ENCODE measurements at regions not wholly inside any gene's neighbourhood (a gene's known extent, or its start where the extent isn't known, plus 50 kb on each side); places are given as distances from the start of the nearest gene placed in this dataset.
"Not testable (repeated sequence)": the region's sequence is repeated elsewhere in the genome, so short reads cannot be mapped to it uniquely, and the experiment has no call there.

GRCh38 chr4:63226229-63226628 is 1183.0 kb downstream of the TECRL start:
- H3K27me3 ChIP-seq (ENCODE audit: low read depth, low read length), result no peaks in the 10 kb centered on the region
- H3K36me3 ChIP-seq (ENCODE audit: control insufficient read depth in 1 of 2, insufficient read depth in 2 of 2, low read length in 2 of 2), result no peaks in the 10 kb centered on the region
- H3K9me3 ChIP-seq (ENCODE audit: control insufficient read depth in 1 of 2, low read length in 2 of 2), result peaks cover 0 to 6% of the 10 kb centered on the region in 2 donors
- no peak overlapping the region for H3K27ac ChIP-seq (ENCODE audit: low read length)
- no peak overlapping the region for H3K4me3 ChIP-seq (ENCODE audit: low read depth in 1 of 2, low read length in 2 of 2)
- H3K4me1 ChIP-seq (ENCODE audit: control insufficient read depth in 1 of 2, insufficient read depth in 2 of 2, low read length in 2 of 2), result no peaks in the 10 kb centered on the region

DNA sequence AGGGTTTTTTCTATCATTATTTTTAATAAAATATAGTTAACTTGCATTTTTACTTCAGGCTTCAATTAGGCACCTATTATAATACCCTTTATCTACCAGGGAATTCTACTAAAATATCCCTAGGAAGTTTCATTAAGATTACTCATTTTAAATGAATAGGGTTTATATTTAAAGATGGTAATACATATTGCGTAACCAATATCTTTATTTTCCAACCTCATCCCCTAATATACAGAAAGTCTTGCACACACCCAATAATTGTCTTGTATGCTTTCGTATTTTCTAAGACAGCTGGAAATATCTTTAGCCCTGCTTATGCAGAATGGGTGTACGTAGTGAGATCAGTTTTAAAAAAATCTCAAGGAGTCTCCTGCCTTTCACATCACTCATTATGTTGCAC is 1186.8 kb downstream of the TECRL start:
- H3K27ac ChIP-seq (ENCODE audit: low read length), result no peak overlapping the region

GRCh38 chr4:63221477-63221876 is 1187.8 kb downstream of the TECRL start:
- no peaks in the 10 kb centered on the region for H3K36me3 ChIP-seq (ENCODE audit: control insufficient read depth in 1 of 2, insufficient read depth in 2 of 2, low read length in 2 of 2)
- H3K4me1 ChIP-seq (ENCODE audit: control insufficient read depth in 1 of 2, insufficient read depth in 2 of 2, low read length in 2 of 2), result no peaks in the 10 kb centered on the region
- H3K4me3 ChIP-seq (ENCODE audit: low read depth in 1 of 2, low read length in 2 of 2), result no peak overlapping the region
- no peak overlapping the region for H3K27ac ChIP-seq (ENCODE audit: low read length)
- peaks cover 0 to 3% of the 10 kb centered on the region in 2 donors for H3K9me3 ChIP-seq (ENCODE audit: control insufficient read depth in 1 of 2, low read length in 2 of 2)
- no peaks in the 10 kb centered on the region for H3K27me3 ChIP-seq (ENCODE audit: low read depth, low read length)

More for the DNA sequence above, 1186.8 kb downstream of the TECRL start:
- no peaks in the 10 kb centered on the region for H3K36me3 ChIP-seq (ENCODE audit: control insufficient read depth in 1 of 2, insufficient read depth in 2 of 2, low read length in 2 of 2)
- no peak overlapping the region for H3K4me3 ChIP-seq (ENCODE audit: low read depth in 1 of 2, low read length in 2 of 2)
- peaks cover 0 to 6% of the 10 kb centered on the region in 2 donors for H3K9me3 ChIP-seq (ENCODE audit: control insufficient read depth in 1 of 2, low read length in 2 of 2)
- H3K4me1 ChIP-seq (ENCODE audit: control insufficient read depth in 1 of 2, insufficient read depth in 2 of 2, low read length in 2 of 2), result no peaks in the 10 kb centered on the region
- H3K27me3 ChIP-seq (ENCODE audit: low read depth, low read length), result no peaks in the 10 kb centered on the region

DNA sequence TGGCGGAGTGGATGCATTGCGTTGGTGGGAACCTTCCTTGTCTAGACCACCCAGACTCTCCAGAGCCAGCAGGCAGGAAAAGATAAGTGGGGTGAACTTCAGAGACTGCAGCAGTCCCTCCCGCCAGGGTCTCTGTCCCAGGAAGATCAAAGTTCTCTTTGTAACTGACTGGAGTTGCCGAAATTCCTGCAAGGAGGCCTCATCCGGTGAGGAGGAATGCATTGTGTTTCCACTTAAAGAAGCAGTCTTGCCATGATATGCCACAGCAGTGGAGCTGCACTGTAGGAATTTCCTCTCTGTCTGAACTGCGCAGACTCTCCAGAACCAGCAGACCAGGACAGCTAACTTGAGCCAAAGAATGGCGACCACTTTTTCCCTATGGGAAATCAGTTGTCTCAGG is 1190.4 kb downstream of the TECRL start:
- H3K27me3 ChIP-seq (ENCODE audit: low read depth, low read length), result no peaks in the 10 kb centered on the region
- H3K36me3 ChIP-seq (ENCODE audit: control insufficient read depth in 1 of 2, insufficient read depth in 2 of 2, low read length in 2 of 2), result no peaks in the 10 kb centered on the region
- no peak overlapping the region for H3K4me3 ChIP-seq (ENCODE audit: low read depth in 1 of 2, low read length in 2 of 2)
- H3K9me3 ChIP-seq (ENCODE audit: control insufficient read depth in 1 of 2, low read length in 2 of 2), result peaks cover 0 to 5% of the 10 kb centered on the region in 2 donors
- no peaks in the 10 kb centered on the region for H3K4me1 ChIP-seq (ENCODE audit: control insufficient read depth in 1 of 2, insufficient read depth in 2 of 2, low read length in 2 of 2)
- H3K27ac ChIP-seq (ENCODE audit: low read length), result no peak overlapping the region

DNA sequence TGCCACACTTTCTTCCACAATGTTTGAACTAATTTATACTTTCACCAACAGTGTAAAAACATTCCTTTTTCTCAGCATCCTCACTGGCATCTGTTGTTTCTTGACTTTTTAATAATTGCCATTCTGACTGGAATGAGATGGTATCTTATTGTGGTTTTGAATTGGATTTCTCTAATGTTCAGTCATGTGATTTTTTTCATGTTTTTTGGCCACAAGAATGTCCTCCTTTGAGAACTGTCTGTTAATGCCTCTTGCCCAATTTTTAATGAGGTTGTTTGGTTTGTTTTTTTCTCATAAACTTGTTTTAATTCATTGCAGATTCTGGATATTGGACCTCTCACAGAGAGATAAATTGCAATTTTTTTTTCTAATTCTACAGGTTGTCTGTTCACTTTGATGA is 1195.2 kb downstream of the TECRL start:
- no peak overlapping the region for H3K27ac ChIP-seq (ENCODE audit: low read length)
- no peaks in the 10 kb centered on the region for H3K27me3 ChIP-seq (ENCODE audit: low read depth, low read length)
- H3K36me3 ChIP-seq (ENCODE audit: control insufficient read depth in 1 of 2, insufficient read depth in 2 of 2, low read length in 2 of 2), result no peaks in the 10 kb centered on the region
- H3K9me3 ChIP-seq (ENCODE audit: control insufficient read depth in 1 of 2, low read length in 2 of 2), result peaks cover 0 to 7% of the 10 kb centered on the region in 2 donors
- H3K4me3 ChIP-seq (ENCODE audit: low read depth in 1 of 2, low read length in 2 of 2), result no peak overlapping the region
- no peaks in the 10 kb centered on the region for H3K4me1 ChIP-seq (ENCODE audit: control insufficient read depth in 1 of 2, insufficient read depth in 2 of 2, low read length in 2 of 2)

- Histone ChIP-seq H3K36me3 (ENCODE audit: control insufficient read depth in 1 of 2, insufficient read depth in 2 of 2, low read length in 2 of 2) (no peaks in the 10 kb centered on the region), H3K4me1 (ENCODE audit: control insufficient read depth in 1 of 2, insufficient read depth in 2 of 2, low read length in 2 of 2) (no peaks in the 10 kb centered on the region), H3K4me3 (ENCODE audit: low read depth in 1 of 2, low read length in 2 of 2) (no peak overlapping the region), H3K27ac (ENCODE audit: low read length) (no peak overlapping the region), H3K9me3 (ENCODE audit: control insufficient read depth in 1 of 2, low read length in 2 of 2) (peaks cover 0 to 15% of the 10 kb centered on the region in 2 donors), H3K27me3 (ENCODE audit: low read depth, low read length) (no peaks in the 10 kb centered on the region)
These were observed 1197.3 kb downstream of the TECRL start for GRCh38 chr4:63211776-63212479.

DNA sequence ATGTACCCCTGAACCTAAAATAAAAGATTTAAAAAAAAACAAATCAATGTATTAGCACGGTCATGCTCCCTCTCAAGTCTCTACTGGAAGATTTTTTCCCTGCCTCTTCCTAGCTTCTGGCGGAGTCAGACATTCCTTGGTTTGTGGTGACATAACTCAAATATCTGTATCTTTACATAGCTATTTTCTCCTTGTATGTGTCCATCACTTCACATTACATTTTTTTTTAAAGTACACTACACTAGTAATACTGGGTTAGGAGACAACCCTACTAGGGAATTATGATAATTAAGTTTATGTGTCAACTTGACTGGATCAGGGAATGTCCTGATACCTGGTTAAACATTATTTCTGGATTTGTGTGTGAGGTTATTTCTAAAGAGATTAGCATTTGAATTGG is 1197.9 kb downstream of the TECRL start:
- Histone ChIP-seq H3K36me3 (ENCODE audit: control insufficient read depth in 1 of 2, insufficient read depth in 2 of 2, low read length in 2 of 2) (no peaks in the 10 kb centered on the region), H3K27ac (ENCODE audit: low read length) (no peak overlapping the region), H3K27me3 (ENCODE audit: low read depth, low read length) (no peaks in the 10 kb centered on the region), H3K4me3 (ENCODE audit: low read depth in 1 of 2, low read length in 2 of 2) (no peak overlapping the region), H3K9me3 (ENCODE audit: control insufficient read depth in 1 of 2, low read length in 2 of 2) (peaks cover 0 to 15% of the 10 kb centered on the region in 2 donors), H3K4me1 (ENCODE audit: control insufficient read depth in 1 of 2, insufficient read depth in 2 of 2, low read length in 2 of 2) (no peaks in the 10 kb centered on the region)

- not testable (repeated sequence) for H3K9me3 ChIP-seq (ENCODE audit: control insufficient read depth in 1 of 2, low read length in 2 of 2); H3K27ac ChIP-seq (ENCODE audit: low read length); H3K27me3 ChIP-seq (ENCODE audit: low read depth, low read length); H3K4me1 ChIP-seq (ENCODE audit: control insufficient read depth in 1 of 2, insufficient read depth in 2 of 2, low read length in 2 of 2); H3K36me3 ChIP-seq (ENCODE audit: control insufficient read depth in 1 of 2, insufficient read depth in 2 of 2, low read length in 2 of 2); H3K4me3 ChIP-seq (ENCODE audit: low read depth in 1 of 2, low read length in 2 of 2)
These were observed 1216.2 kb downstream of the TECRL start for GRCh38 chr4:63193029-63193428.

DNA sequence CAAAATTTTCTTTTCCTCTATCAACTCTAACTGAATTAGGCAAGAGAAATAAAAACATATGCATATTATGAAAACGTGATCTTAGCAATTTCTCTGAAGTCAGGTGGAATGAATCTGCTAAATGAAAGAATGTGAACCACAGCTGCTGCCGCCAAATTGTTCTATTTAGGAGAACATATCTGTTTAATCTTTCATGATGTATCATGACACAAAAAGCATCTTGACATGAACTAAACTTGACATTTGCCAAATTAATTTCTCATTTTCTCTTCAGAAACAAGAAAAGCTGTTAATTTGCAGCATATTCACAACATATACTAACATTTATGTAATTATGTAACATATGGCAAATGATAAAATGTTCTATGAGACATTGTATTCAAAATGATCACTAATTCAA is 1237.9 kb downstream of the TECRL start:
- H3K4me3 ChIP-seq (ENCODE audit: low read depth in 1 of 2, low read length in 2 of 2), result no peak overlapping the region
- H3K27ac ChIP-seq (ENCODE audit: low read length), result no peak overlapping the region
- H3K27me3 ChIP-seq (ENCODE audit: low read depth, low read length), result no peaks in the 10 kb centered on the region
- H3K36me3 ChIP-seq (ENCODE audit: control insufficient read depth in 1 of 2, insufficient read depth in 2 of 2, low read length in 2 of 2), result no peaks in the 10 kb centered on the region
- H3K9me3 ChIP-seq (ENCODE audit: control insufficient read depth in 1 of 2, low read length in 2 of 2), result no peaks in the 10 kb centered on the region
- H3K4me1 ChIP-seq (ENCODE audit: control insufficient read depth in 1 of 2, insufficient read depth in 2 of 2, low read length in 2 of 2), result no peaks in the 10 kb centered on the region

DNA sequence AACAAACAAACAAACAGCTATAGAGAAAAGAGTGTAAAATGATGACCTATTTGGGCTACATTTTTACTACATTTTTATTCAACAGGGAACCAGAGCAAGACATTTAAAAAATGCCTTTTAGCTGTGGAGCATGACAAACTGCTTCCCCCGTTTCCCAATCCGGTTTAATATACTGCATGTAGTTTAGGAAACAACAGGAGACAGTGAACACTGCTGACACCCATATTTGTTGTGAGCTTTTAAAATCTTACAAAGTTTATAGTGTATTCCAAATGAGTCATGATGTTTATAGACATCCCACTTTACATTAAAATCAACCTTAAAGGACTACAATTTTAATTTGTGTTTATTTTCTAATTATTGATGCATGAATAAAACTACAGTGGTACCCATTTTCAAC is 1238.3 kb downstream of the TECRL start:
- Histone ChIP-seq H3K9me3 (ENCODE audit: control insufficient read depth in 1 of 2, low read length in 2 of 2) (no peaks in the 10 kb centered on the region), H3K27me3 (ENCODE audit: low read depth, low read length) (no peaks in the 10 kb centered on the region), H3K27ac (ENCODE audit: low read length) (no peak overlapping the region), H3K4me1 (ENCODE audit: control insufficient read depth in 1 of 2, insufficient read depth in 2 of 2, low read length in 2 of 2) (no peaks in the 10 kb centered on the region), H3K36me3 (ENCODE audit: control insufficient read depth in 1 of 2, insufficient read depth in 2 of 2, low read length in 2 of 2) (no peaks in the 10 kb centered on the region), H3K4me3 (ENCODE audit: low read depth in 1 of 2, low read length in 2 of 2) (no peak overlapping the region)

GRCh38 chr4:63169836-63170235 is 1239.4 kb downstream of the TECRL start:
- no peak overlapping the region for H3K27ac ChIP-seq (ENCODE audit: low read length)
- H3K4me1 ChIP-seq (ENCODE audit: control insufficient read depth in 1 of 2, insufficient read depth in 2 of 2, low read length in 2 of 2), result no peaks in the 10 kb centered on the region
- no peaks in the 10 kb centered on the region for H3K36me3 ChIP-seq (ENCODE audit: control insufficient read depth in 1 of 2, insufficient read depth in 2 of 2, low read length in 2 of 2)
- H3K4me3 ChIP-seq (ENCODE audit: low read depth in 1 of 2, low read length in 2 of 2), result no peak overlapping the region
- no peaks in the 10 kb centered on the region for H3K27me3 ChIP-seq (ENCODE audit: low read depth, low read length)
- no peaks in the 10 kb centered on the region for H3K9me3 ChIP-seq (ENCODE audit: control insufficient read depth in 1 of 2, low read length in 2 of 2)

GRCh38 chr4:63155561-63155960 is 1253.7 kb downstream of the TECRL start:
- Histone ChIP-seq H3K27ac (ENCODE audit: low read length) (no peak overlapping the region), H3K9me3 (ENCODE audit: control insufficient read depth in 1 of 2, low read length in 2 of 2) (no peaks in the 10 kb centered on the region), H3K4me3 (ENCODE audit: low read depth in 1 of 2, low read length in 2 of 2) (no peak overlapping the region), H3K4me1 (ENCODE audit: control insufficient read depth in 1 of 2, insufficient read depth in 2 of 2, low read length in 2 of 2) (no peaks in the 10 kb centered on the region), H3K27me3 (ENCODE audit: low read depth, low read length) (no peaks in the 10 kb centered on the region), H3K36me3 (ENCODE audit: control insufficient read depth in 1 of 2, insufficient read depth in 2 of 2, low read length in 2 of 2) (no peaks in the 10 kb centered on the region)

Data from muscle layer of duodenum (tissue), 2 donors.